ENCODE measurements at regions not wholly inside any gene's neighbourhood (a gene's known extent, or its start where the extent isn't known, plus 50 kb on each side); places are given as distances from the start of the nearest gene placed in this dataset.

DNA sequence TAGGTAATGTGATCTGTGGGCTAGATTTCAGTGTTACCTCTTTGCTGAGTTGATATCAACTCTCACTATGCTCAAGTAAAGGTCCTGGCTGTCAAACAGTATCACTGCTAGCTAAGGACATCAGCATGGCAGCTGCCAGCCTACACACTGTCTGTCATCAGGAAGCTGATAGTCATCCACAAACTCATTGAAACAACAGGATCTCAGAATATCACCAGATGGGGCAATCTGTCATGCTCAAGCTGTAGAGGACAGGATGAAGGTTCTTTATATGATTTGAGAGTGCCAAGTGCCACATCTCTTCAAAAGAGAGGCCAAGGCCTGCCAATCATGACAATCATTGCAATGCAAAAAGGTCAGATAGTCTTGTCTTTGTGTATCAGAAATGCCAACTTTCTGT is 811.5 kb upstream of the SEL1L start (continued):
- no peak for TF ChIP-seq SMC3 (IDR thresholded peaks at IDR 0.05)

GRCh38 chr14:82354126-82354525 is 820.5 kb upstream of the SEL1L start:
- Histone ChIP-seq H3K4me1 (no peaks in the 10 kb centered on the region), H3K27ac (no peak overlapping the region), H3K4me2 (no peak overlapping the region), H3K4me3 (no peak overlapping the region), H3K9me3 (no peaks in the 10 kb centered on the region)
- ATAC-seq (no peak), DNase-seq (ENCODE audit: low read depth in 1 of 2, low spot score in 1 of 2) (no peak), FAIRE-seq (no peak)
- ChIA-PET CTCF (no interaction called here), POLR2A (no interaction called here)
- no peak for TF ChIP-seq HOXA7 (CRISPR knock-in tag; IDR thresholded peaks at IDR 0.05)
- no peak for TF ChIP-seq REST (IDR thresholded peaks at IDR 0.05)
- TF ChIP-seq PBX3 (IDR thresholded peaks at IDR 0.05) = no peak
- TF ChIP-seq ELK1 (IDR thresholded peaks at IDR 0.05; ENCODE audit: low read depth, low read length) = no peak
- TF ChIP-seq HOXB13 (CRISPR knock-in tag; IDR thresholded peaks at IDR 0.05; ENCODE audit: low read depth) = no peak
- TF ChIP-seq HES2 (IDR thresholded peaks at IDR 0.05) = no peak

- DNase-seq (ENCODE audit: low read depth in 1 of 2, low spot score in 1 of 2) = no peak
- no peak for ATAC-seq
- TF ChIP-seq USF2 (IDR thresholded peaks at IDR 0.05) (no peak), RAD21 (conservative IDR thresholded peaks at IDR 0.05 in 1 of 2, IDR thresholded peaks at IDR 0.05 in 1 of 2) (no peak), RFX5 (IDR thresholded peaks at IDR 0.05) (no peak), REST (IDR thresholded peaks at IDR 0.05) (no peak), ZSCAN20 (CRISPR knock-in tag; IDR thresholded peaks at IDR 0.05) (no peak)
- no peaks in the 10 kb centered on the region for H3K4me1 ChIP-seq
- ChIA-PET POLR2A (no interaction called here), CTCF (no interaction called here)
- 8% methylated on average over 3 of the region's 3 CpGs for WGBS (ENCODE audit: missing lambda C conversion rate)
- H3K9me3 ChIP-seq = no peaks in the 10 kb centered on the region
- no peak for FAIRE-seq
- no peak overlapping the region for H3K4me3 ChIP-seq
- H3K27ac ChIP-seq = no peak overlapping the region
- H3K4me2 ChIP-seq = no peak overlapping the region
Measured at GRCh38 chr14:82359201-82359600, 825.5 kb upstream of the SEL1L start.
